HepG2 (cell line): ENCODE measurements at regions not wholly inside any gene's neighbourhood (a gene's known extent, or its start where the extent isn't known, plus 50 kb on each side); places are given as distances from the start of the nearest gene placed in this dataset.

ENCODE experiments used
- AGO1 ChIP-seq: fragments of 200-400 bp; formaldehyde crosslinking; IDR thresholded peaks from 2 replicates; pipeline ENCODE4 v1.6.1; 2017; ENCODE audit warnings: mild to moderate bottlenecking, low read depth, low read length, moderate library complexity; ENCODE audit not compliant: poor library complexity, severe bottlenecking
- CC2D1A ChIP-seq: sonication (generic); formaldehyde crosslinking; IDR thresholded peaks from 2 replicates; pipeline ENCODE4 v1.8.1; 2023; ENCODE audit warnings: mild to moderate bottlenecking, missing genetic modification reagents
- EZH2 ChIP-seq: conservative IDR thresholded peaks from 2 replicates; pipeline ENCODE4 v1.6.1; 2012; ENCODE audit warnings: mild to moderate bottlenecking, low read depth, low read length, moderate library complexity
- FOXC1 ChIP-seq: sonication (generic); formaldehyde crosslinking; IDR thresholded peaks from 2 replicates; pipeline ENCODE4 v1.8.0; 2022; ENCODE audit warnings: mild to moderate bottlenecking, missing genetic modification reagents, borderline replicate concordance
- IKZF1 ChIP-seq: fragments of 450-650 bp; IDR thresholded peaks from 2 replicates; pipeline ENCODE4 v1.7.1; 2016
- LCORL ChIP-seq, 2 experiments: fragments of 450-650 bp in 1 of 2; sonication (generic) in 1 of 2; formaldehyde crosslinking in 1 of 2; IDR thresholded peaks; 2 replicates each; pipeline versions ENCODE4 v1.5.0 to v1.6.1; 2017 to 2020; ENCODE audit warnings: antibody characterized with exemption in 1 of 2, missing genetic modification reagents in 1 of 2
- PITX1 ChIP-seq: sonication (generic); formaldehyde crosslinking; IDR thresholded peaks from 2 replicates; pipeline ENCODE4 v1.5.1; 2020; ENCODE audit warnings: mild to moderate bottlenecking, missing genetic modification reagents
- YY1 ChIP-seq: IDR thresholded peaks from 2 replicates; pipeline ENCODE4 v1.6.1; 2011; ENCODE audit warnings: low read length, low read depth, moderate library complexity, mild to moderate bottlenecking; ENCODE audit not compliant: insufficient read depth, insufficient replicate concordance
- ZBTB38 ChIP-seq: sonication (generic); formaldehyde crosslinking; IDR thresholded peaks from 2 replicates; pipeline ENCODE4 v1.5.1; 2020; ENCODE audit warnings: mild to moderate bottlenecking, missing genetic modification reagents
- ZNF615 ChIP-seq: sonication (generic); formaldehyde crosslinking; IDR thresholded peaks from 2 replicates; pipeline ENCODE4 v1.5.0; 2020; ENCODE audit warnings: mild to moderate bottlenecking, missing genetic modification reagents, borderline replicate concordance
- ZNF839 ChIP-seq: sonication (generic); formaldehyde crosslinking; IDR thresholded peaks from 2 replicates; pipeline ENCODE4 v1.4.0; 2020; ENCODE audit warnings: missing genetic modification reagents, mild to moderate bottlenecking, borderline replicate concordance
- TF ChIP-seq, protein P1 (sequence below): sonication (generic); formaldehyde crosslinking; IDR thresholded peaks from 2 replicates; pipeline ENCODE4 v1.5.1; 2020; ENCODE audit warnings: missing genetic modification reagents, mild to moderate bottlenecking, borderline replicate concordance
- TF ChIP-seq, protein P2 (sequence below): sonication (generic); formaldehyde crosslinking; IDR thresholded peaks from 2 replicates; pipeline ENCODE4 v1.5.1; 2020; ENCODE audit warnings: mild to moderate bottlenecking, missing genetic modification reagents
- TF ChIP-seq, protein P3 (sequence below): sonication (generic); formaldehyde crosslinking; IDR thresholded peaks from 2 replicates; pipeline ENCODE4 v1.8.0; 2022; ENCODE audit warnings: missing genetic modification reagents, mild to moderate bottlenecking, inconsistent platforms, borderline replicate concordance
- TF ChIP-seq, protein P4 (sequence below): sonication (generic); formaldehyde crosslinking; IDR thresholded peaks from 2 replicates; pipeline ENCODE4 v1.4.0; 2020; ENCODE audit warnings: missing genetic modification reagents, borderline replicate concordance

DNA sequence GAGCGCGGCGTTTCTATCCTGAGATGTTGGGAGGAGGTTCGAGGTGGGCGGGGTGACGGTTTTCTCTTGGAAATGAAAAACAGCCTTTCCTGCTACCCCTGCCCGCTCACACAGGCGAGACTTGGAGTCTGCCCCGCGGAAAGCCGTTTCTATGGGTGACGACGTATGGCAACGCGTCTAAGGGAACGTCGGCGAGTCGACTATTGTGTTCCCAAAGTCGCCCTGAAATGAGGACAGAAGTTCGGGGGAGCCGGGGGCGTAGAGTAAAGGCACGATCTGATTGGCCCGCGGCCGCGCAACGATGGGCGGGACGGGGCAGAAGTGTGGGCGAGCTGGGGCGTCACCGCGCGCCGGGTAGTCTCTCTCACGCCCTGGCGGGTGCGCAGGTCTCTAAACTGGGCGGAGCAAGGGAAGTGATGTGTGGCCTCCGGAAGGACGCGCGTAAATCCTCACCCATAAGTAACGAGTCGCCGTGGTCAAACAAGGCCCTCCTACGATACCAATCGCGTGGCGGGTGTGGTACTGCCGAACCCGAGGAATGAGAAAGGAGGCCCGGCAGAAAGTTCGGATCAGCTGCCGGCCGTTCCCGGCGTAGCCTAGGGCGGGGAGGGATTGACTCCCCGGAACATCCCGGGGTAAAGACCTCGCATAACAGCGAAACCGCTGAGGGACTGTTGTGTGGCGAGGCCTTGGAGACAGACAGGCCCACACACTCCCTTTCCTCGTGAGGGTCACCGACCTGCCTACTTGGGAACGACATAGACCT, 89.6 kb downstream of the FAM161A start (continued):
- TF ChIP-seq, protein P1, sequence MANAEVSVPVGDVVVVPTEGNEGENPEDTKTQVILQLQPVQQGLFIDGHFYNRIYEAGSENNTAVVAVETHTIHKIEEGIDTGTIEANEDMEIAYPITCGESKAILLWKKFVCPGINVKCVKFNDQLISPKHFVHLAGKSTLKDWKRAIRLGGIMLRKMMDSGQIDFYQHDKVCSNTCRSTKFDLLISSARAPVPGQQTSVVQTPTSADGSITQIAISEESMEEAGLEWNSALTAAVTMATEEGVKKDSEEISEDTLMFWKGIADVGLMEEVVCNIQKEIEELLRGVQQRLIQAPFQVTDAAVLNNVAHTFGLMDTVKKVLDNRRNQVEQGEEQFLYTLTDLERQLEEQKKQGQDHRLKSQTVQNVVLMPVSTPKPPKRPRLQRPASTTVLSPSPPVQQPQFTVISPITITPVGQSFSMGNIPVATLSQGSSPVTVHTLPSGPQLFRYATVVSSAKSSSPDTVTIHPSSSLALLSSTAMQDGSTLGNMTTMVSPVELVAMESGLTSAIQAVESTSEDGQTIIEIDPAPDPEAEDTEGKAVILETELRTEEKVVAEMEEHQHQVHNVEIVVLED (CRISPR knock-in tag) = peak; percentile 89
- TF ChIP-seq ZBTB38 (peak; percentile 98), PITX1 (CRISPR knock-in tag) (peak; percentile 74), CC2D1A (CRISPR knock-in tag) (peak; percentile 69; the same call in 1 of the 2 replicates), YY1 (peak; percentile 47), ZNF839 (CRISPR knock-in tag) (no peak), FOXC1 (CRISPR knock-in tag) (peak; percentile 15; the same call in 1 of the 2 replicates), EZH2 (no peak), LCORL (IDR thresholded peaks at IDR 0.05) (no peak), LCORL (CRISPR knock-in tag; IDR thresholded peaks at IDR 0.05) (no peak), ZNF615 (CRISPR knock-in tag) (peak; percentile 92; the same call in 1 of the 2 replicates), AGO1 (no peak), IKZF1 (no peak)
- TF ChIP-seq, protein P2, sequence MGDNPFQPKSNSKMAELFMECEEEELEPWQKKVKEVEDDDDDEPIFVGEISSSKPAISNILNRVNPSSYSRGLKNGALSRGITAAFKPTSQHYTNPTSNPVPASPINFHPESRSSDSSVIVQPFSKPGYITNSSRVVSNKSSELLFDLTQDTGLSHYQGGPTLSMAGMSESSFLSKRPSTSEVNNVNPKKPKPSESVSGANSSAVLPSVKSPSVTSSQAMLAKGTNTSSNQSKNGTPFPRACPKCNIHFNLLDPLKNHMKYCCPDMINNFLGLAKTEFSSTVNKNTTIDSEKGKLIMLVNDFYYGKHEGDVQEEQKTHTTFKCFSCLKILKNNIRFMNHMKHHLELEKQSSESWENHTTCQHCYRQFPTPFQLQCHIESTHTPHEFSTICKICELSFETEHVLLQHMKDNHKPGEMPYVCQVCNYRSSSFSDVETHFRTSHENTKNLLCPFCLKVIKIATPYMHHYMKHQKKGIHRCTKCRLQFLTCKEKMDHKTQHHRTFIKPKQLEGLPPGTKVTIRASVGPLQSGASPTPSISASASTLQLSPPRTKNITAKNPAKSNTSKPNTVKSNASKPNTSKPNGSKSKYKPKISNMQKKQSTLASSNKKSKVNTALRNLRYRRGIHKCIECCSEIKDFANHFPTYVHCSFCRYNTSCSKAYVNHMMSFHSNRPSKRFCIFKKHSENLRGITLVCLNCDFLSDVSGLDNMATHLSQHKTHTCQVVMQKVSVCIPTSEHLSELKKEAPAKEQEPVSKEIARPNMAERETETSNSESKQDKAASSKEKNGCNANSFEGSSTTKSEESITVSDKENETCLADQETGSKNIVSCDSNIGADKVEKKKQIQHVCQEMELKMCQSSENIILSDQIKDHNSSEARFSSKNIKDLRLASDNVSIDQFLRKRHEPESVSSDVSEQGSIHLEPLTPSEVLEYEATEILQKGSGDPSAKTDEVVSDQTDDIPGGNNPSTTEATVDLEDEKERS (CRISPR knock-in tag) = peak; percentile 67
- TF ChIP-seq, protein P3, sequence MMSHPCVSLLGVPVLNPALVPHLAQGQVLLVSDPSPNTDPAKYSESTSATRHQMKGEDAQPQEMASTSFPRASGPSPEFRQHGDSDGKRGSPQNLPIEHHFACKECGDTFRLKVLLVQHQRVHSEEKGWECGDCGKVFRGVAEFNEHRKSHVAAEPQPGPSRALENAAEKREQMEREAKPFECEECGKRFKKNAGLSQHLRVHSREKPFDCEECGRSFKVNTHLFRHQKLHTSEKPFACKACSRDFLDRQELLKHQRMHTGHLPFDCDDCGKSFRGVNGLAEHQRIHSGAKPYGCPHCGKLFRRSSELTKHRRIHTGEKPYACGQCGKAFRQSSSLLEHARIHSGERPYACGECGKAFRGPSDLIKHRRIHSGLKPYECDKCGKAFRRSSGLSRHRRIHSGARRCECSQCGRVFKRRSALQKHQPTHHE (CRISPR knock-in tag) = peak; percentile 9; the same call in 1 of the 2 replicates
- TF ChIP-seq, protein P4, sequence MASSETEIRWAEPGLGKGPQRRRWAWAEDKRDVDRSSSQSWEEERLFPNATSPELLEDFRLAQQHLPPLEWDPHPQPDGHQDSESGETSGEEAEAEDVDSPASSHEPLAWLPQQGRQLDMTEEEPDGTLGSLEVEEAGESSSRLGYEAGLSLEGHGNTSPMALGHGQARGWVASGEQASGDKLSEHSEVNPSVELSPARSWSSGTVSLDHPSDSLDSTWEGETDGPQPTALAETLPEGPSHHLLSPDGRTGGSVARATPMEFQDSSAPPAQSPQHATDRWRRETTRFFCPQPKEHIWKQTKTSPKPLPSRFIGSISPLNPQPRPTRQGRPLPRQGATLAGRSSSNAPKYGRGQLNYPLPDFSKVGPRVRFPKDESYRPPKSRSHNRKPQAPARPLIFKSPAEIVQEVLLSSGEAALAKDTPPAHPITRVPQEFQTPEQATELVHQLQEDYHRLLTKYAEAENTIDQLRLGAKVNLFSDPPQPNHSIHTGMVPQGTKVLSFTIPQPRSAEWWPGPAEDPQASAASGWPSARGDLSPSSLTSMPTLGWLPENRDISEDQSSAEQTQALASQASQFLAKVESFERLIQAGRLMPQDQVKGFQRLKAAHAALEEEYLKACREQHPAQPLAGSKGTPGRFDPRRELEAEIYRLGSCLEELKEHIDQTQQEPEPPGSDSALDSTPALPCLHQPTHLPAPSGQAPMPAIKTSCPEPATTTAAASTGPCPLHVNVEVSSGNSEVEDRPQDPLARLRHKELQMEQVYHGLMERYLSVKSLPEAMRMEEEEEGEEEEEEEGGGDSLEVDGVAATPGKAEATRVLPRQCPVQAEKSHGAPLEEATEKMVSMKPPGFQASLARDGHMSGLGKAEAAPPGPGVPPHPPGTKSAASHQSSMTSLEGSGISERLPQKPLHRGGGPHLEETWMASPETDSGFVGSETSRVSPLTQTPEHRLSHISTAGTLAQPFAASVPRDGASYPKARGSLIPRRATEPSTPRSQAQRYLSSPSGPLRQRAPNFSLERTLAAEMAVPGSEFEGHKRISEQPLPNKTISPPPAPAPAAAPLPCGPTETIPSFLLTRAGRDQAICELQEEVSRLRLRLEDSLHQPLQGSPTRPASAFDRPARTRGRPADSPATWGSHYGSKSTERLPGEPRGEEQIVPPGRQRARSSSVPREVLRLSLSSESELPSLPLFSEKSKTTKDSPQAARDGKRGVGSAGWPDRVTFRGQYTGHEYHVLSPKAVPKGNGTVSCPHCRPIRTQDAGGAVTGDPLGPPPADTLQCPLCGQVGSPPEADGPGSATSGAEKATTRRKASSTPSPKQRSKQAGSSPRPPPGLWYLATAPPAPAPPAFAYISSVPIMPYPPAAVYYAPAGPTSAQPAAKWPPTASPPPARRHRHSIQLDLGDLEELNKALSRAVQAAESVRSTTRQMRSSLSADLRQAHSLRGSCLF (CRISPR knock-in tag) = peak; percentile 65; the same call in 1 of the 2 replicates
